ENCODE measurements at regions not wholly inside any gene's neighbourhood (a gene's known extent, or its start where the extent isn't known, plus 50 kb on each side); places are given as distances from the start of the nearest gene placed in this dataset.

DNA sequence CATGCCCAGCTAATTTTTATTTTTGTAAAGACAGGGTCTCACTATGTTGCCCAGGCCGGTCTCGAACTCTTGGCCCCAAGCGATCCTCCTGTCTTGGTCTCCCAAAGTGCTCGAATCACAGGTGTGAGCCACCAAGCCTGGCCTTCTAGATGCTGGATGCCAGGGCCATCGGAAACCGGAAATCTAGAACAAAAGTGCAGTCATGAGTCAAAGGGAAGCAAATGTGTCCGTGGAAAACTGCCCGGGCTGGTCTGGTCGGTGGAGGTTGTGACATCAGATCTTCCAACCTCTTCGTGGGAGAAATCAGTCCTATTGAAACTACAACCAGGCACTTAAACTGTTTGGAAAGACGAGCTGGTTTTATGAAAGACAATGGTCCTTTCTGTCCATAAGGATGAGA, 92.3 kb upstream of the SHOX start:
- DNase-seq (ENCODE audit: low read depth, low spot score) (peak; percentile 29), ATAC-seq (no peak)
- no peak for TF ChIP-seq FOSL1 (IDR thresholded peaks at IDR 0.05; ENCODE audit: low read depth)
- TF ChIP-seq YY1 (IDR thresholded peaks at IDR 0.05; ENCODE audit: extremely low read depth, insufficient replicate concordance, low read depth, low read length) = no peak
- TF ChIP-seq, protein P1, sequence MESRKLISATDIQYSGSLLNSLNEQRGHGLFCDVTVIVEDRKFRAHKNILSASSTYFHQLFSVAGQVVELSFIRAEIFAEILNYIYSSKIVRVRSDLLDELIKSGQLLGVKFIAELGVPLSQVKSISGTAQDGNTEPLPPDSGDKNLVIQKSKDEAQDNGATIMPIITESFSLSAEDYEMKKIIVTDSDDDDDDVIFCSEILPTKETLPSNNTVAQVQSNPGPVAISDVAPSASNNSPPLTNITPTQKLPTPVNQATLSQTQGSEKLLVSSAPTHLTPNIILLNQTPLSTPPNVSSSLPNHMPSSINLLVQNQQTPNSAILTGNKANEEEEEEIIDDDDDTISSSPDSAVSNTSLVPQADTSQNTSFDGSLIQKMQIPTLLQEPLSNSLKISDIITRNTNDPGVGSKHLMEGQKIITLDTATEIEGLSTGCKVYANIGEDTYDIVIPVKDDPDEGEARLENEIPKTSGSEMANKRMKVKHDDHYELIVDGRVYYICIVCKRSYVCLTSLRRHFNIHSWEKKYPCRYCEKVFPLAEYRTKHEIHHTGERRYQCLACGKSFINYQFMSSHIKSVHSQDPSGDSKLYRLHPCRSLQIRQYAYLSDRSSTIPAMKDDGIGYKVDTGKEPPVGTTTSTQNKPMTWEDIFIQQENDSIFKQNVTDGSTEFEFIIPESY (IDR thresholded peaks at IDR 0.05; ENCODE audit: extremely low read depth, insufficient replicate concordance, low read length) = no peak
- no peak for TF ChIP-seq EZH2 (IDR thresholded peaks at IDR 0.05)
- no peak for TF ChIP-seq MAX (IDR thresholded peaks at IDR 0.05)
- no peak for TF ChIP-seq ZFX (IDR thresholded peaks at IDR 0.05)
- no peak for TF ChIP-seq ELF1 (IDR thresholded peaks at IDR 0.05; ENCODE audit: borderline replicate concordance, low read depth)
- TF ChIP-seq CTCF (IDR thresholded peaks at IDR 0.05 in 2 of 3, conservative IDR thresholded peaks at IDR 0.05 in 1 of 3; ENCODE audit: borderline replicate concordance in 1 of 3, insufficient read depth in 1 of 3, low read depth in 2 of 3, low read length in 2 of 3) = no peak
- no peak for TF ChIP-seq SIN3A (IDR thresholded peaks at IDR 0.05; ENCODE audit: low read depth)
- no peak for TF ChIP-seq TCF7L2 (IDR thresholded peaks at IDR 0.05; ENCODE audit: borderline replicate concordance, extremely low read depth, insufficient read depth, insufficient read length)
- TF ChIP-seq SRF (IDR thresholded peaks at IDR 0.05; ENCODE audit: low read depth) = no peak
- TF ChIP-seq POLR2A (IDR thresholded peaks at IDR 0.05; ENCODE audit: borderline replicate concordance, extremely low read depth, insufficient read depth, insufficient read length) = no peak
- TF ChIP-seq RAD21 (IDR thresholded peaks at IDR 0.05; ENCODE audit: low read depth) = no peak
- TF ChIP-seq CBX3 (IDR thresholded peaks at IDR 0.05; ENCODE audit: low read depth) = no peak
- no peak for TF ChIP-seq CEBPB (IDR thresholded peaks at IDR 0.05; ENCODE audit: low read depth)
- no peak for TF ChIP-seq EGR1 (IDR thresholded peaks at IDR 0.05; ENCODE audit: low read depth)
- TF ChIP-seq, protein P2, sequence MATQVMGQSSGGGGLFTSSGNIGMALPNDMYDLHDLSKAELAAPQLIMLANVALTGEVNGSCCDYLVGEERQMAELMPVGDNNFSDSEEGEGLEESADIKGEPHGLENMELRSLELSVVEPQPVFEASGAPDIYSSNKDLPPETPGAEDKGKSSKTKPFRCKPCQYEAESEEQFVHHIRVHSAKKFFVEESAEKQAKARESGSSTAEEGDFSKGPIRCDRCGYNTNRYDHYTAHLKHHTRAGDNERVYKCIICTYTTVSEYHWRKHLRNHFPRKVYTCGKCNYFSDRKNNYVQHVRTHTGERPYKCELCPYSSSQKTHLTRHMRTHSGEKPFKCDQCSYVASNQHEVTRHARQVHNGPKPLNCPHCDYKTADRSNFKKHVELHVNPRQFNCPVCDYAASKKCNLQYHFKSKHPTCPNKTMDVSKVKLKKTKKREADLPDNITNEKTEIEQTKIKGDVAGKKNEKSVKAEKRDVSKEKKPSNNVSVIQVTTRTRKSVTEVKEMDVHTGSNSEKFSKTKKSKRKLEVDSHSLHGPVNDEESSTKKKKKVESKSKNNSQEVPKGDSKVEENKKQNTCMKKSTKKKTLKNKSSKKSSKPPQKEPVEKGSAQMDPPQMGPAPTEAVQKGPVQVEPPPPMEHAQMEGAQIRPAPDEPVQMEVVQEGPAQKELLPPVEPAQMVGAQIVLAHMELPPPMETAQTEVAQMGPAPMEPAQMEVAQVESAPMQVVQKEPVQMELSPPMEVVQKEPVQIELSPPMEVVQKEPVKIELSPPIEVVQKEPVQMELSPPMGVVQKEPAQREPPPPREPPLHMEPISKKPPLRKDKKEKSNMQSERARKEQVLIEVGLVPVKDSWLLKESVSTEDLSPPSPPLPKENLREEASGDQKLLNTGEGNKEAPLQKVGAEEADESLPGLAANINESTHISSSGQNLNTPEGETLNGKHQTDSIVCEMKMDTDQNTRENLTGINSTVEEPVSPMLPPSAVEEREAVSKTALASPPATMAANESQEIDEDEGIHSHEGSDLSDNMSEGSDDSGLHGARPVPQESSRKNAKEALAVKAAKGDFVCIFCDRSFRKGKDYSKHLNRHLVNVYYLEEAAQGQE (IDR thresholded peaks at IDR 0.05; ENCODE audit: low read depth) = no peak
- no peak for TF ChIP-seq EZH2phosphoT487 (IDR thresholded peaks at IDR 0.05; ENCODE audit: borderline replicate concordance)
- TF ChIP-seq POLR2AphosphoS5 (IDR thresholded peaks at IDR 0.05; ENCODE audit: low read depth, low read length) = no peak
- no peak for TF ChIP-seq JUND (IDR thresholded peaks at IDR 0.05)
- POLR2A ChIA-PET = no interaction called here
- CTCF ChIA-PET = no interaction called here
- no TSS peak for BruUV-seq (replicated peaks)
- Histone ChIP-seq H3K4me2 (ENCODE audit: low read length) (no peak overlapping the region), H3K36me3 (ENCODE audit: control insufficient read depth in 1 of 2, insufficient read depth in 2 of 2, low read length in 2 of 2) (no peaks in the 10 kb centered on the region), H3K4me3 (replicated peaks in 1 of 2; ENCODE audit: low read depth in 1 of 2, low read length in 2 of 2) (no peak overlapping the region), H3K9ac (ENCODE audit: low read length) (no peak overlapping the region), H2AFZ (ENCODE audit: low read depth, low read length, poor library complexity, severe bottlenecking) (no peak overlapping the region), H3K4me1 (ENCODE audit: control insufficient read depth in 1 of 2, insufficient read depth in 2 of 2, low read length in 2 of 2) (peaks cover 0 to 6% of the 10 kb centered on the region in 2 experiments; a peak in 1 of 4 replicates), H3K9me3 (ENCODE audit: control insufficient read depth in 1 of 2, insufficient read depth in 1 of 2, low read depth in 1 of 2, low read length in 2 of 2) (no peaks in the 10 kb centered on the region), H3K79me2 (ENCODE audit: insufficient read depth, low read length) (no peaks in the 10 kb centered on the region), H3K27me3 (ENCODE audit: insufficient read depth, low read length) (no peaks in the 10 kb centered on the region), H3K9me2 (ENCODE audit: insufficient read depth) (no peaks in the 10 kb centered on the region), H3K27ac (ENCODE audit: low read depth, low read length) (no peak overlapping the region), H4K20me1 (ENCODE audit: insufficient read depth) (no peaks in the 10 kb centered on the region)
- RAD21 ChIA-PET (ENCODE audit: low non-redundant PET in 1 of 2, low total read pairs in 2 of 2, uncharacterized antibody in 2 of 2, unreplicated experiment in 2 of 2) = no interaction called here
- intact Hi-C loops (cut with micrococcal nuclease) = no loop called here
